NOMO-1 treated with dmso at 0.1 percent for 144 hours (cell line): ENCODE measurements at regions not wholly inside any gene's neighbourhood (a gene's known extent, or its start where the extent isn't known, plus 50 kb on each side); places are given as distances from the start of the nearest gene placed in this dataset.

Source experiments
- DNase-seq: peaks from one replicate; lab custom pipeline; 2025; ENCODE audit not compliant: unreplicated experiment; lab: John Stamatoyannopoulos, UW

DNA sequence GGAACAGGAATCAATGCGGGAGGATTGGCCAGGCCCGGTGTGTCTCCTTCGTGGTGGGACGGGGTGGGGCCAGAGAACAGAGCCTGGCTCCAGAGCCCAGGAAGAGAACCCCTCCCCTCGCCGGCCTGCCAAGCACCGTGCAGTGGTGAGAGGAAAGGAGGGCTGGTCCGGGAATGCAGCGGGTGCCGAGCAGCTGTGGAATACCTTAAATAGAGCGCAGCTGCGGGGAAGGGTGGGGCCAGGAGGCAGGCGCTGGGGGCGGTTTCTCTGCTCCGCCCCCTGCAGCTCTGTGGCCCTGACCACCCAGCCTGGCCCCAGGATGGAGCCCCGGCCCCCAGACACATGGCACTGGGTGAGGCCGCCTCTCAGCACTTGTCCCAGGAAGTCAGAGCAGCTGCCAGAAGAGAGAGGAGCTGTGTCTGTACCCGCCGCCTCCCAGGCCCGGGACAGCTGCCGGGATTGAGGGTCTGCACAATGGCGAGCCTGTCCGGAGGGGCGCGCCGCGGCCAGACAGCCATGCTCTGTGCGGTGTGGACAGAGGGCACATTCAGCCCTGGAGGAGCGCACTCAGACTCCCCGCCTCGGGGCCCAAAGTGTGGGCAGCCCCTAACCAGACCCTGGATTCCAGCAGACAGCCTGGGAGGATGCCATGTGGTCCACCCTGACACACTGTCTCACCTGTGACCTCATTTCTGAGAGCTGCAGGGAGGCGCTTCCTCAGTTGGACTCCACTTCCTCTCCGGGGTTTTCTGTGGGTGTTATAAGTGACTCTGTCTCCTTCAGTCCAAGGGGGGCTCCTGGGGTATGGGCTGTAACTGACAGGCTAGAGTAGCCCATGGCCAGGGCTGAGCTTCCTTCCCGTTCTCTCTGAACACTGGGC lies 268.8 kb downstream of the SEC14L1 start:
- DNase-seq, result no peak

- no peak for DNase-seq
Measured at GRCh38 chr17:77410470-77410869, 269.7 kb downstream of the SEC14L1 start.

GRCh38 chr17:77414811-77415400 lies 274.1 kb downstream of the SEC14L1 start:
- no peak for DNase-seq

DNA sequence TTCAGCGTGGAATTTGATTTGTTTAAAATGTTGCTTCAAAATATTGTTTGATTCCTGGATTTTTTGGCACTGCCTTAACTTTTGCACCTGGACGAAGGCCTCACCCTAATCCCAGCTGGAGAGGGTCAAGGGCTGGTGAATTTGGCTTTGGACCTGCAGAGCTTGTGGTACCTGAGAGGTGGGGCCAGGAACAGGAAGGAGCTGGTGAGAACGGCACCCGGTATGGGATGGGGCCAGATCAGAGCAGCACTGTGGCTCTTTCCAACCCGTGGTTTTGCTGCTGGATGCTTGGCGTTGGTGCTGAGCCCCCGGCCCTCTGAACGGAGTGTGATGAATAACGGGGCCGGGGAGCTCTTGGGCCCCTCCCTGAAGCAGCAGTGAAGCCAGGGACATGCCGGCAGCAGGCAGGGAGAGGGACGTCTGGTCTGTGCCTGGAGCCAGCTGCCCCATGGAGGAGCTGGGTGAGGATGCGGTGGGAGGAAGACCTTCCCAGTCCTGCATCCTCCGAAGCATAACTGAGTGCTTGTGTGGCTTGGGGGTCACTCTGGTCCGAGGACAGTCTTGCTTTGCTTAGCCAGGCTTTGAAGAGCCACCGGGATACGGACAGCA lies 275.4 kb downstream of the SEC14L1 start:
- no peak for DNase-seq

DNA sequence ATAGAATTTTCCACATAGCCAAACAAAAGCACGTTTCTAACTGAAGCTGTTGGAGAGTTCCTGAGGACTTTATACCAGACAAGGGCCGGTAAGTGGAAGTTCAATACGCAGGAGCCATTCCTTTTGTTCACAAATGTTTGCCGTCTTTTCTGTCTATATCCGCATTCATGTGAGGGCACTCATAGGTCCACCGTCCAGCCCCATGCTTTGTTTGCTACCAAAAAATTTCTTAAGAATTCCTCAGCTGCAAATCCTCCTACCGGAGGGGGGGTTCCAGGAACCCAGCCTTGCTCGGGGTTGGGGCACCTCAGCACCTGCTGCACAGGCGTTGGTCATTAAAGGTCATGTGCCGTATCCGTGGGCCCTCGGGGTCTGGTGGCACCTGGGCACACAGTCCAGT lies 276.8 kb downstream of the SEC14L1 start:
- no peak for DNase-seq

DNA sequence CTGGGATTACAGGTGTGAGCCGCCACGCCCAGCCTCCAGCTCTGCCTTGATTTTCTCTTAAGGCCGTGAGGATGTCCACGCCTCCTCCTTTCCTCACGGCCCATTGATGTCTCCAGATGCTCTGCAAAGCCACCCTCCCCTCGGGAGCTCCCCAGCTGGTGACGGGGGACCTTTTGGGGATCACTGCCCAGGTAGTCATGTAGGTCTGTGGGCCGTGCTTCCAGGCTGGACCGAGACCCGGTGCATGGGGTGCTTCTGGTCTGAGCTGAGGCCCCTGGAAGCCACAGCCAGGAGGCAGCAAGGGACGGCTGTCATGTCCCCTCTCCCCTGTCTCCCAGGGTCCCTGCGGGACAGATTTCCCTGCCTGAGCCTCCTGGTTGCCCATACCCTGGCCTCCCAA lies 277.8 kb downstream of the SEC14L1 start:
- no peak for DNase-seq

- no peak for DNase-seq
Measured at GRCh38 chr17:77419095-77419494, 278.3 kb downstream of the SEC14L1 start.

DNA sequence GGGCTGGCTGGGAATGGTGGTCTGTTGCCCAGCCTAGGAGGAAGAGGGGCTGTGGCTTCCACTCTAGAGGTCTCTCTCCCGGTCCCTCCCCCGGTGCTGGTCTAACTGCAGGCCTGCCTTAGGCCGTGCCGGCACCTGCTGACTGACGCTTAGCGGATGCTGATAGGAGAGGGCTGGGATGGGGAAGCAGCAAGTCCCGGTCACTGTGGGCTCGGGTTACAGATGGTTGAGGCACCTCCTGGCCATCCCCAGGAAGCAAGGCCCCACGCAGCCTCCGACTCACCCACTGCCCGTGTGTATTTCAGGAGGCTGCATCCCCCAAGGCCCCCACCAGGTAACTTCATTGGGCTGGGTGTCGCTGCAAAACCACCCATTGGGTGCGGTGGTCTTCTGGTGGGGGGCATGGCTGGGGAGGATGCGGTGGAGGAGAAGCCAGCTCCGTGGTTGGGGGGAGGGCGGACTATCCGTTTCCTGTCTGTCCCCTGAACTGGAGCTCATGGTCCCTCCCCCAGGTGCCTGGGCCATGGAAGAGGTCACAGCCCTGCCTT lies 278.9 kb downstream of the SEC14L1 start:
- DNase-seq, result no peak

DNA sequence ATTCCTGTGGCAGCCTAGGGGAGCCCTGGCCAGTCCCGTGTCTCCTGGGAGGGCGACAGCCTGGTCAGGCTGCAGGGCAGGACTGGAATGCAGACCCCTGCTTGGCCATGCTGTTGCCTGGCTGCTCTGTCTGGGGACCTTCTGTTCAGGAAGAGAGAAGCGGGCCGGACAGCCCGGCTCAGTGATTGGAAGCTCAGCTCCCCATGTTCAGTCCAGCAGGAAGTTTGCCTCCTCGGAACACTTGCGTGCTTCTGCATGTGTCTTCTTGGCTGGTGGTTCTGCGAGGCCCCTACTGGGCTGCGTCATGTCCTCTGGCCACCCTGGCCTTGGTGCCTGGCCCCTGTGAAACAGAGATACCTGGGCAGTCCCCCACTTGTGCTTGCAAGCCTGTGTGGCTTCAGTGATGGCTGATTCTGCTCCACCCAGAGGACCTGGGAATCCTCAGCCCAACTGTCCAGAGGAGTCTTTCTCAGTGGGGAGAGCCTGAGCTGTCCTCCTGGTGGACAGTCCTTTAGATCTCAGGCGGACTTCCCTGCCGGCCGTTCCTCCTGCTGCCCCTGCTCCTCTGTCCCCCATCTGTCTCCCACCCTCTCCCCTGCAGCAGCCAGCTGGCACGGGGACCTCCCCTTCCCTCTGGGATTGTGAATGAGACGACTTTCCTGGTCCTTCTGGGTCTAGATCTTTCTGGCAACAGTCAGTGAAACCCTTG lies 279.5 kb downstream of the SEC14L1 start:
- DNase-seq, result no peak

DNA sequence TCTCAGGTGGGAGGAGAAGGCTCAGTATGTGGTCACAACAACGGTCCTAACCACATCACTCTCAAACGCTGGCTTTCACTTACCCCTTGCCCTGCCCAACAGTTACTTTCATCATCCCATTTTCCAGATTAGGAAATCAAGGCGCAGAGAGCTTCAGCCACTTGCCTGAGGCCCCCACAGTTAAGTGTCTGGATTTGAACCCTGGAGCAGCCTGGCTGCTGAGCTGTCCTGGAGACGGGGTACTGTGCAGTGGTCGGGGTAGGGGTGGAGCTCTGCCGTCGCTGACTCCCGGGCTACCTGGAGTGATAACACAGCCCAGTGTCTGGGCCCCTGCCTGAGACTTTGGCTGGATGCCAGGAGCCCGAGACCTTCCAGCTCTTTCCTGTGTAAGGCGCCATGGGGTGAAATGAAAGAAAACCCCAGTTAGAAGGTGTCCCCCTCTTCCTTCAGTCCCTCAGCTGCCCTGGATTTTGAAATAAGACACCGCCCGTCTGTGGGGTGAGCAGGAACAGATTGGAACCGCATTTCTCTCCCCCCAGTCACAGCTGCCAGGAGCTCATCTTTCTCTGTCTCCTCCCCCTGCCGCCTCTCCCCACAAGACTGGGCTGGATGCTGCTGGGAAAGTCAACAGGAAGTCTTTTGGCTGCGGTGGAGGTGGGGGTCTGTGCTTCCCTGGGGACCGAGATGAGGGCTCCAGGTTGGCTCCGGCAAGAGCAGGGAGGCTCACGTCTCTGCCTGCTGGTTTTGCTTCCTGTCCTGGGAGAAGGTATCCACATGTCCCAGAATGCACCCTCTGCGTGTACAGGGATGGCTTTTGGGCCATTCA lies 280.2 kb downstream of the SEC14L1 start:
- no peak for DNase-seq

DNA sequence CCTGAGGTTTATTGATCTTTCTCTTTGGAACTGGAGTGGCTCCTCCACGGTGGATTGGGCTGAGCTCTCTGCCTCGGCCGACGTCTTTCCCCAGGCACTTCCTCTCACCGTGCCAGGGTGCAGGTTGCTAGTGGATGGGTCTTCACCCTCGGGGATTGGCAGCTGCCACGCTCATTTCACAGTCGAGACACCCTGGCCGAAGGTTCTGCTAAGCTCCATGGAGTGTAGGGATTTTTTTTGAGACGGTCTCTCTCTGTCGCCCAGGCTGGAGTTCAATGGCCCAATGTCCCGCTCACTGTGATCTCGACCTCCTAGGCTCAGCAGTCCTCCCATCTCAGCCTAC lies 280.8 kb downstream of the SEC14L1 start:
- no peak for DNase-seq

DNA sequence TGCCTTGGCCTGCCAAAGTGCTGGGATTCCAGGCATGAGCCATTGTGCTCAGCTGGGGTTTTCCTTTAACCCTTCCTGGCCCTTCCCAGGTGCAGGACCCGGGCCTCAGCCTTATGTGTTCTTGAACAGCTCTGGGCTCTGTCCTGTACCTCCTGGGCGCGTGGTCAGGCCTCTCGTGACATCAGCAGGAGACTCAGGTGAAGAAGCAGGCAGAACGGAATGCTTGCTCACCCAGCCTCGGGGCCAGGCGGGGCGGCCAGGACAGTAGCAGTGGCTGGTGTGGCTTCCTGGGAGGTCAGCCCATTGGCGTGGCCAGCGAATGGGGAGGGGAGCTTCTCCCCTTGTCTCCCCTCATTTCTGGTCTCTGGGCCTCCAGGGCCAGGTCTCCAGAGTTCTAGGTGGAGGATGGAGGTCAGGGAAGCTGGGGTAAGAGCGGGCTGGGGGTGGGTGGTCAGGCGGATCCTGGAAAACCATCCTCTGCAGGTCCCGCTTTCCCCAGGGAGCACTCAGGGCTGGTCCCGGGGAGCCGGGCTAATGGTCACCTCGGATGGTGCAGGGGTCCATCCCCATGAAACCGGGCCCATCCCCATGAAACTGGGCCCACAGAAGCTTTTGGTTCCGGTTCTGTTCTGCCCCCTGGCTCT lies 281.5 kb downstream of the SEC14L1 start:
- no peak for DNase-seq

DNA sequence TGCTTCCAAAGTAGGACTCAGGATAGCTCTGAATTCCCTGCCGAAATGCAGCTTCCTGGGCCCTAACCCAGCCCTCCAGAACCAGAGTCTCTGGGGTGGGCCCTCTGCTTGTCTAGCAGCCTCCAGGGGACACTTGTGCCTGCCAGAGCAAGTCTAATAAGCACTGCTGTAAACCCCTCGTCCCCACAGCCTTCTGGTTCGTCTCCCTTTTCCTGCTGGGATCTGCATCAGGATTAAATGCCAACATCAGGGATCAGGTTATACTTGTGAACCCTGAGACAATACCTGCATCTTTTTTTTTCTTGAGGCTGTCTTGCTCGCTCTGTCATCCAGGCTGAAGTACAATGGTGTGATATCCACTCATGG lies 282.0 kb downstream of the SEC14L1 start:
- DNase-seq, result no peak

- no peak for DNase-seq
Measured at GRCh38 chr17:77423589-77424451, 283.1 kb downstream of the SEC14L1 start.

DNA sequence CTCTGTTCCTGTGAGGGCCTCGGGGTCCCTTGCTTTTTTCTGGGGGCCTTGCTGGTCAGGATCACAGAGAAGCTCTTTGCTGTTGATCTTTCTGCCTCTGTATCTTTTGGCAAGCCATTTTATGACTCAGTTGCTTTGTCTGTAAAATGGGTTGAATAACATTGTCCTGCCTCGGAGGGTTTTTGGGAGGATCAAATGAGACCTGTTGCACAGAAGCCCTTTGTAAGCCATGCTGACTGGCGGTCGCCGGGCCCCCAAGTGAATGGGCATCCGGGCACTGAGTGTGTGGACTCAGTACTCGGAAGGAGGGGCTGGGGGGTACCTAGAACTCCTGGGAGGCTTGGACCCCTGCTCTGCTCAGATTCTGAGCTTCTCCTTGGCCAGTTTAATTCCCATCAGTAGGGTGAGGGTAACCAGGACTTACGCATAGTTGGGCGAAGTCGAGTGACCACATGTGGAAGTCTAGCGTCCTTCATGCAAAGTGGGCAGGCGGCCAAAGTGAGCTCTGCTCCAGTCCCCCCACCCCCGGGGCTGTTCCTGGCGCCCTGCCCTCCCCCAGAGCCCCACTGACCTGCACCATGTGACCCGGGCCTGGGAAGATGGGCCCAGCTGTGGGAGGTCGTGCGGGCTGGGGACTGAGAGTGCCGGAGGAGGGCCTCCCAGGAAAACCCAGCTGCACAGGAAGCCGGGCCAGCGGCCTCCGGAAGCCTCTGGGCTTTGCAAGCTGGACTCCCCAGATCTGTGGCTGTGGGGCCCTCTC lies 284.0 kb downstream of the SEC14L1 start:
- DNase-seq, result no peak

DNA sequence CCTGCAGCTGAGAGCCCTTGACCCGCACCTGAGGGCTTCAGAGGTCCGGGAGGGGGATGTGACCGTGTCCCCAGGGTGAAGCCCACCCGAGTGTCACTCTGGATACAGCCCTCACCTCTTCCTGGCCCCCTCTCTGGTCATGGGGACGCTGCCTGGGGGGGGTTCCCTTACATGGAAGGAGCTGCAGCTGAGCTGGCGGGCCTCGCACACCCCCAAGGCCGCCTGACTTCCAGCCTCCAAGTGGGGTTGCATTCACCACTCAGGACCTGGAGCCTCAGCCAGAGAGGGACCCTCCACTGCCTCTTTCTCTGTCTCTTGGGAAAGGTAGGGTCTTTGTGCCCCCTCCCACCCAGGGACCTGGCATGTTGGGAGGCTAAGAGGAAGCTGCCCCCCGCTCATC lies 284.6 kb downstream of the SEC14L1 start:
- no peak for DNase-seq

- DNase-seq, result no peak
Measured at GRCh38 chr17:77425791-77426641, 285.2 kb downstream of the SEC14L1 start.
